MM.1S (cell line): ENCODE measurements at regions not wholly inside any gene's neighbourhood (a gene's known extent, or its start where the extent isn't known, plus 50 kb on each side); places are given as distances from the start of the nearest gene placed in this dataset.

Experiments
- DNase-seq: peaks from one replicate; pipeline ENCODE4 v3.0.0-alpha.2; 2015
- H2AFZ ChIP-seq: fragments of 300-600 bp; sonication (generic); 2 replicates; pipeline ENCODE4 v1.6.0; 2016; ENCODE audit warnings: antibody characterized with exemption, low read length
- H3F3A ChIP-seq: fragments of 300-600 bp; sonication (generic); 2 replicates; pipeline ENCODE4 v1.6.1; 2016; ENCODE audit warnings: mild to moderate bottlenecking, antibody characterized with exemption, low read length, moderate library complexity, mixed read lengths; ENCODE audit not compliant: insufficient read depth
- H3K27ac ChIP-seq: fragments of 300-600 bp; sonication (generic); 2 replicates; pipeline ENCODE4 v1.5.1; 2016; ENCODE audit warnings: mild to moderate bottlenecking, low read length
- H3K27me3 ChIP-seq: fragments of 300-600 bp; sonication (generic); replicated peaks from 2 replicates; pipeline ENCODE4 v1.6.0; 2016; ENCODE audit warnings: low read length; ENCODE audit not compliant: insufficient read depth
- H3K36me3 ChIP-seq: fragments of 300-600 bp; sonication (generic); replicated peaks from 2 replicates; pipeline ENCODE4 v1.6.1; 2016; ENCODE audit warnings: mild to moderate bottlenecking, low read length, mixed read lengths; ENCODE audit not compliant: insufficient read depth
- H3K4me1 ChIP-seq: fragments of 300-600 bp; sonication (generic); 2 replicates; pipeline ENCODE4 v1.6.1; 2016; ENCODE audit warnings: low read length, mixed read lengths
- H3K4me2 ChIP-seq: fragments of 300-600 bp; sonication (generic); 2 replicates; pipeline ENCODE4 v1.6.0; 2016; ENCODE audit warnings: low read depth, low read length
- H3K4me3 ChIP-seq: fragments of 300-600 bp; sonication (generic); 2 replicates; pipeline ENCODE4 v1.5.1; 2016; ENCODE audit warnings: low read length, mixed read lengths
- H3K79me2 ChIP-seq: fragments of 300-600 bp; sonication (generic); 2 replicates; pipeline ENCODE4 v1.6.1; 2016; ENCODE audit warnings: mixed run types, low read length, mixed read lengths
- H3K9ac ChIP-seq: fragments of 300-600 bp; sonication (generic); 2 replicates; pipeline ENCODE4 v1.6.1; 2016; ENCODE audit warnings: low read length, mixed read lengths
- H3K9me2 ChIP-seq: fragments of 300-600 bp; sonication (generic); replicated peaks from 2 replicates; pipeline ENCODE4 v1.6.1; 2016; ENCODE audit warnings: mild to moderate bottlenecking, low read length, mixed read lengths; ENCODE audit not compliant: insufficient read depth
- H3K9me3 ChIP-seq: fragments of 300-600 bp; sonication (generic); replicated peaks from 2 replicates; pipeline ENCODE4 v1.6.1; 2016; ENCODE audit warnings: mild to moderate bottlenecking, low read length, mixed read lengths; ENCODE audit not compliant: insufficient read depth
- H4K20me1 ChIP-seq: fragments of 300-600 bp; sonication (generic); 2 replicates; pipeline ENCODE4 v1.6.1; 2016; ENCODE audit warnings: mild to moderate bottlenecking, low read length, moderate library complexity, mixed read lengths; ENCODE audit not compliant: insufficient read depth
- EZH2 ChIP-seq: fragments of 300-600 bp; sonication (generic); optimal IDR thresholded peaks from 2 replicates; pipeline ENCODE3; 2017; ENCODE audit warnings: low read depth, mild to moderate bottlenecking, antibody characterized with exemption, low read length, mixed read lengths
- EZH2phosphoT487 ChIP-seq: fragments of 300-600 bp; sonication (generic); IDR thresholded peaks from 2 replicates; pipeline ENCODE4 v1.6.1; 2018; ENCODE audit warnings: antibody characterized with exemption, low read length
- TF ChIP-seq, protein P1 (sequence below): fragments of 300-600 bp; sonication (generic); IDR thresholded peaks from 2 replicates; pipeline ENCODE4 v1.5.1; 2016; ENCODE audit warnings: antibody characterized with exemption, low read length, mixed read lengths

DNA sequence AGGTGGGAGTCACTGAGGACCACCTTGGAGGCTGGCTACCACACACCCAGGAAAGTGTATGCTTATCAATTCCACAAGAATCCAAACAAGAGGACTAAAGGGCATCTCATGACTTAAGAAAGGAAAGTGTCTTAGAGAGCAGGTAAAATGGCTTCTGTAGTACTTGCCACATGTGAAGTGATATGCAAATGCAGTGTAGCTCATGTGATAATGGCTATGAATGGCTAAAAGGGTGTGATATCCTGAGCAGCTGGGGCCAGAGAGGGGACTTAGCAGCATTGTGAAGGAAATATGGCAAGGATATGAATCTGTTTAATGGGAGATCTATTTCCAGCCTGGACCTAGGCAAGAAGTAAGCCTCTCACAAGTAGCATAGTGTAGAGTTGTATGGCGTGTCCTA, 90.5 kb downstream of the BUB3 start:
- Histone ChIP-seq H3K27ac (no peak overlapping the region), H4K20me1 (no peaks in the 10 kb centered on the region), H3K9me2 (no peaks in the 10 kb centered on the region), H3K4me3 (no peak overlapping the region), H3K36me3 (no peaks in the 10 kb centered on the region), H3K9me3 (no peaks in the 10 kb centered on the region), H3K9ac (no peak overlapping the region), H3K4me1 (no peaks in the 10 kb centered on the region), H3K4me2 (no peak overlapping the region), H2AFZ (no peak overlapping the region), H3F3A (no peaks in the 10 kb centered on the region), H3K27me3 (no peaks in the 10 kb centered on the region), H3K79me2 (no peaks in the 10 kb centered on the region)
- no peak for DNase-seq
- TF ChIP-seq EZH2phosphoT487: no peak
- TF ChIP-seq EZH2: no peak
- TF ChIP-seq, protein P1, sequence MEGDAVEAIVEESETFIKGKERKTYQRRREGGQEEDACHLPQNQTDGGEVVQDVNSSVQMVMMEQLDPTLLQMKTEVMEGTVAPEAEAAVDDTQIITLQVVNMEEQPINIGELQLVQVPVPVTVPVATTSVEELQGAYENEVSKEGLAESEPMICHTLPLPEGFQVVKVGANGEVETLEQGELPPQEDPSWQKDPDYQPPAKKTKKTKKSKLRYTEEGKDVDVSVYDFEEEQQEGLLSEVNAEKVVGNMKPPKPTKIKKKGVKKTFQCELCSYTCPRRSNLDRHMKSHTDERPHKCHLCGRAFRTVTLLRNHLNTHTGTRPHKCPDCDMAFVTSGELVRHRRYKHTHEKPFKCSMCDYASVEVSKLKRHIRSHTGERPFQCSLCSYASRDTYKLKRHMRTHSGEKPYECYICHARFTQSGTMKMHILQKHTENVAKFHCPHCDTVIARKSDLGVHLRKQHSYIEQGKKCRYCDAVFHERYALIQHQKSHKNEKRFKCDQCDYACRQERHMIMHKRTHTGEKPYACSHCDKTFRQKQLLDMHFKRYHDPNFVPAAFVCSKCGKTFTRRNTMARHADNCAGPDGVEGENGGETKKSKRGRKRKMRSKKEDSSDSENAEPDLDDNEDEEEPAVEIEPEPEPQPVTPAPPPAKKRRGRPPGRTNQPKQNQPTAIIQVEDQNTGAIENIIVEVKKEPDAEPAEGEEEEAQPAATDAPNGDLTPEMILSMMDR: no peak

DNA sequence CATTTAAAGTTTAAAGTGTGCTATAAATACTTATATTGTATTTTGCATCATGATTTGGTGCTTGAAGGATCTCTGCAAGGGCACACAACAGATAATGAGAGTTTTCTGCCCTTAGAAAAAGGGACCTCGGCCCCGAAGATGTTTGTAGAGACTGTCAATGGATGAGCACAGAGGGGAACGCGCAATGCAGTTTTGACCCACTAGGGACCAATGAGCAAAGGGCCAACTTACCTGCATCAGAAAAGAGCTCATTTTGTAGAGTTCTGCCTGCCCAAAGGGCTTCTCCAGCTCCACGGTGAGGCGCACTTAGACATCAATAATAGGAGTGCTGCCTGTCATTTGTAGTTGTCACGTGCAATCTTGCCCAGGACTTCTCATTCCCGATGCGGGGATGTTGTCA, 91.1 kb downstream of the BUB3 start:
- H3K79me2 ChIP-seq: no peaks in the 10 kb centered on the region
- H3K36me3 ChIP-seq: no peaks in the 10 kb centered on the region
- TF ChIP-seq EZH2phosphoT487 (no peak), EZH2 (no peak)
- TF ChIP-seq, protein P1: no peak
- H3K27me3 ChIP-seq: no peaks in the 10 kb centered on the region
- no peaks in the 10 kb centered on the region for H3F3A ChIP-seq
- H3K9me3 ChIP-seq: no peaks in the 10 kb centered on the region
- no peak overlapping the region for H3K9ac ChIP-seq
- no peak overlapping the region for H2AFZ ChIP-seq
- H3K4me2 ChIP-seq: no peak overlapping the region
- no peak overlapping the region for H3K27ac ChIP-seq
- no peaks in the 10 kb centered on the region for H3K9me2 ChIP-seq
- no peak overlapping the region for H3K4me3 ChIP-seq
- DNase-seq: no peak
- H4K20me1 ChIP-seq: no peaks in the 10 kb centered on the region
- no peaks in the 10 kb centered on the region for H3K4me1 ChIP-seq

DNA sequence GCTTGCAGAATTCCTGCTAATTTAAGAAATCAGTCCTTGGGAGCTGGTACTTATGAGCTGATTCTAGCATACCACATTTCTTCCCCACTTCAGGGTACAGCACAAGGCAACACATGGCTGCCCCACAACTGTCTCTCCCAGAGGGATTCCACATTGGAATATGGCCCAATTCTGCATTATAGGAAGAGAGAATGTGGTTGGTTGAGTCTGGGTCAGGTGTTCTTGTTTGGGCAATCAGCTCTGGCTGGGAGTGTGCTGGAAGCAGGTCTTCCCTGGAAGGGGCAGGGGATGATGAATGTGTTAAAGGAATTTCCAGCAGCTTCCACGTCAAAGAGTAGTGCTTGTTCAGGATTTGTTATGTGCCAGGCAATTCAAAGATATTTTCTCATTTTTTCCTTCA, 95.7 kb downstream of the BUB3 start:
- Histone ChIP-seq H3K27me3 (no peaks in the 10 kb centered on the region), H3K4me2 (no peak overlapping the region), H3K27ac (no peak overlapping the region), H3K4me3 (no peak overlapping the region), H3K79me2 (no peaks in the 10 kb centered on the region), H3K9me3 (no peaks in the 10 kb centered on the region), H3K9ac (no peak overlapping the region), H3K36me3 (no peaks in the 10 kb centered on the region), H3F3A (no peaks in the 10 kb centered on the region), H3K9me2 (no peaks in the 10 kb centered on the region), H2AFZ (no peak overlapping the region), H3K4me1 (no peaks in the 10 kb centered on the region), H4K20me1 (no peaks in the 10 kb centered on the region)
- TF ChIP-seq EZH2 (no peak), EZH2phosphoT487 (no peak)
- TF ChIP-seq, protein P1: no peak
- DNase-seq: no peak
